Gastrocnemius medialis (tissue), 4 donors: ENCODE measurements at regions not wholly inside any gene's neighbourhood (a gene's known extent, or its start where the extent isn't known, plus 50 kb on each side); places are given as distances from the start of the nearest gene placed in this dataset.

Source experiments
- CTCF ChIP-seq, 5 experiments: fragments of 450-650 bp in 3 of 5; fragments of 200-600 bp in 2 of 5; sonication (generic) in 2 of 5; IDR thresholded peaks in 4 of 5; conservative IDR thresholded peaks in 1 of 5; 1 replicate in 4 of 5; 2 replicates in 1 of 5; pipeline ENCODE4 v1.5.1; 2016 to 2019; ENCODE audit warnings: antibody characterized with exemption in 5 of 5, mild to moderate bottlenecking in 3 of 5, moderate library complexity in 3 of 5
- POLR2A ChIP-seq, 2 donors: fragments of 450-650 bp; IDR thresholded peaks; one replicate each; pipeline ENCODE4 v1.6.1; 2017; ENCODE audit warnings: antibody characterized with exemption in 2 of 2, mild to moderate bottlenecking in 2 of 2, moderate library complexity in 2 of 2

- TF ChIP-seq CTCF (IDR thresholded peaks at IDR 0.05 in 4 of 5, conservative IDR thresholded peaks at IDR 0.05 in 1 of 5) = no peak
- no peak for TF ChIP-seq POLR2A (IDR thresholded peaks at IDR 0.05)
Observed at GRCh38 chr14:65802196-65802595, 389.7 kb downstream of the FUT8 start.
